Neutrophil (primary cell): ENCODE measurements at regions not wholly inside any gene's neighbourhood (a gene's known extent, or its start where the extent isn't known, plus 50 kb on each side); places are given as distances from the start of the nearest gene placed in this dataset.

Source experiments
- H3K27ac ChIP-seq: fragments of 200-600 bp; sonication (generic); 2 replicates; pipeline ENCODE4 v1.5.1; 2016; ENCODE audit warnings: mild to moderate bottlenecking, moderate library complexity
- H3K27me3 ChIP-seq: fragments of 200-600 bp; sonication (generic); 2 replicates; pipeline ENCODE4 v1.6.0; 2016; ENCODE audit warnings: mild to moderate bottlenecking
- H3K36me3 ChIP-seq: fragments of 200-600 bp; sonication (generic); 2 replicates; pipeline ENCODE4 v1.5.1; 2017
- H3K4me1 ChIP-seq, 2 experiments: fragments of 200-600 bp in 1 of 2; sonication (generic) in 1 of 2; 1 replicate in 1 of 2; 2 replicates in 1 of 2; pipeline versions ENCODE4 v1.5.1 to v1.6.1; 2013 to 2016; ENCODE audit warnings: low read depth in 1 of 2, low read length in 1 of 2, mild to moderate bottlenecking in 1 of 2, moderate library complexity in 1 of 2; ENCODE audit not compliant: control insufficient read depth in 1 of 2, insufficient read depth in 1 of 2
- H3K4me3 ChIP-seq, 2 experiments: fragments of 200-600 bp in 1 of 2; sonication (generic) in 1 of 2; 1 replicate in 1 of 2; 2 replicates in 1 of 2; pipeline ENCODE4 v1.5.1; 2013 to 2016; ENCODE audit warnings: low read depth in 1 of 2, low read length in 1 of 2, mild to moderate bottlenecking in 1 of 2, moderate library complexity in 1 of 2
- H3K9me3 ChIP-seq: fragments of 200-600 bp; sonication (generic); 2 replicates; pipeline ENCODE4 v1.5.1; 2016
- CTCF ChIP-seq: fragments of 200-600 bp; sonication (generic); IDR thresholded peaks from 2 replicates; pipeline ENCODE4 v1.5.1; 2016; ENCODE audit warnings: antibody characterized with exemption

- no peak for TF ChIP-seq CTCF
- Histone ChIP-seq H3K4me3 (no peak overlapping the region), H3K9me3 (no peaks in the 10 kb centered on the region), H3K27me3 (no peaks in the 10 kb centered on the region), H3K27ac (no peak overlapping the region), H3K4me1 (no peaks in the 10 kb centered on the region), H3K36me3 (no peaks in the 10 kb centered on the region)
These were observed 72.6 kb upstream of the COX10 start for GRCh38 chr17:13996748-13997147.

- no peaks in the 10 kb centered on the region for H3K4me1 ChIP-seq
- no peak overlapping the region for H3K4me3 ChIP-seq
- H3K27me3 ChIP-seq: no peaks in the 10 kb centered on the region
- H3K9me3 ChIP-seq: no peaks in the 10 kb centered on the region
- TF ChIP-seq CTCF: no peak
- no peaks in the 10 kb centered on the region for H3K36me3 ChIP-seq
- no peak overlapping the region for H3K27ac ChIP-seq
These were observed 64.2 kb upstream of the COX10 start for GRCh38 chr17:14004927-14005620.

- Histone ChIP-seq H3K4me1 (no peaks in the 10 kb centered on the region), H3K27me3 (no peaks in the 10 kb centered on the region), H3K36me3 (no peaks in the 10 kb centered on the region), H3K9me3 (no peaks in the 10 kb centered on the region), H3K27ac (no peak overlapping the region), H3K4me3 (no peak overlapping the region)
- TF ChIP-seq CTCF: no peak
These were observed 62.9 kb upstream of the COX10 start for GRCh38 chr17:14006249-14006942.

GRCh38 chr17:14007951-14008350 lies 61.4 kb upstream of the COX10 start:
- no peaks in the 10 kb centered on the region for H3K27me3 ChIP-seq
- H3K4me1 ChIP-seq: no peaks in the 10 kb centered on the region
- H3K36me3 ChIP-seq: no peaks in the 10 kb centered on the region
- no peak overlapping the region for H3K4me3 ChIP-seq
- no peak for TF ChIP-seq CTCF
- no peaks in the 10 kb centered on the region for H3K9me3 ChIP-seq
- no peak overlapping the region for H3K27ac ChIP-seq

- no peak for TF ChIP-seq CTCF
- H3K27ac ChIP-seq: no peak overlapping the region
- H3K27me3 ChIP-seq: no peaks in the 10 kb centered on the region
These were observed 58.1 kb upstream of the COX10 start for GRCh38 chr17:14011036-14011692.

More at GRCh38 chr17:14011036-14011692, 58.1 kb upstream of the COX10 start:
- Histone ChIP-seq H3K4me3 (no peak overlapping the region), H3K9me3 (no peaks in the 10 kb centered on the region), H3K4me1 (no peaks in the 10 kb centered on the region), H3K36me3 (no peaks in the 10 kb centered on the region)
